SK-N-SH treated with all-trans-retinoic acid at 6 μM for 48 hours (cell line): ENCODE measurements at regions not wholly inside any gene's neighbourhood (a gene's known extent, or its start where the extent isn't known, plus 50 kb on each side); places are given as distances from the start of the nearest gene placed in this dataset.

Experiments
- ATAC-seq: fragments of 200-7000 bp; cut with Tn5 transposase; 3 replicates; pipeline ENCODE4 v1.9.1; 2020; ENCODE audit warnings: mild to moderate bottlenecking, moderate library complexity
- ARNTL ChIP-seq: fragments of 450-650 bp; formaldehyde crosslinking; IDR thresholded peaks from 2 replicates; pipeline ENCODE4 v1.5.0; 2020; ENCODE audit warnings: low read depth, mild to moderate bottlenecking, moderate library complexity, borderline replicate concordance
- BACH2 ChIP-seq: fragments of 250-450 bp; sonication (Bioruptor Pico); IDR thresholded peaks from 2 replicates; pipeline ENCODE4 v1.9.0; 2021; ENCODE audit warnings: mild to moderate bottlenecking, borderline replicate concordance
- CREB5 ChIP-seq: fragments of 250-450 bp; sonication (Bioruptor Pico); IDR thresholded peaks from 2 replicates; pipeline ENCODE4 v1.5.1; 2020; ENCODE audit warnings: low read depth, mild to moderate bottlenecking, moderate library complexity
- CSDC2 ChIP-seq: fragments of 250-450 bp; sonication (Bioruptor Pico); IDR thresholded peaks from 2 replicates; pipeline ENCODE4 v1.5.0; 2020; ENCODE audit warnings: mild to moderate bottlenecking, moderate library complexity
- CSRNP3 ChIP-seq: fragments of 250-450 bp; sonication (Bioruptor Pico); IDR thresholded peaks from 2 replicates; pipeline ENCODE4 v1.5.1; 2021; ENCODE audit warnings: mild to moderate bottlenecking, moderate library complexity
- ESRRG ChIP-seq: fragments of 250-450 bp; sonication (Bioruptor Pico); IDR thresholded peaks from 2 replicates; pipeline ENCODE4 v1.6.1; 2021; ENCODE audit warnings: mild to moderate bottlenecking
- GLIS3 ChIP-seq: fragments of 250-450 bp; sonication (Bioruptor Pico); IDR thresholded peaks from 2 replicates; pipeline ENCODE4 v1.5.0; 2020; ENCODE audit warnings: mild to moderate bottlenecking, moderate library complexity
- ISL1 ChIP-seq: fragments of 250-450 bp; sonication (Bioruptor Pico); IDR thresholded peaks from 2 replicates; pipeline ENCODE4 v2.1.2; 2022; ENCODE audit warnings: mild to moderate bottlenecking, moderate library complexity
- PATZ1 ChIP-seq: fragments of 250-450 bp; sonication (Bioruptor Pico); IDR thresholded peaks from 2 replicates; pipeline ENCODE4 v1.8.0; 2020; ENCODE audit warnings: mild to moderate bottlenecking, moderate library complexity, borderline replicate concordance
- POU6F1 ChIP-seq: fragments of 250-450 bp; sonication (Bioruptor Pico); IDR thresholded peaks from 2 replicates; pipeline ENCODE4 v1.8.0; 2021; ENCODE audit warnings: low read depth, mild to moderate bottlenecking, moderate library complexity, borderline replicate concordance
- PPARA ChIP-seq: fragments of 250-450 bp; sonication (Bioruptor Pico); IDR thresholded peaks from 2 replicates; pipeline ENCODE4 v1.5.0; 2020; ENCODE audit warnings: mild to moderate bottlenecking, borderline replicate concordance
- RARB ChIP-seq: fragments of 250-450 bp; sonication (Bioruptor Pico); IDR thresholded peaks from 2 replicates; pipeline ENCODE4 v1.8.0; 2021; ENCODE audit warnings: mild to moderate bottlenecking, moderate library complexity
- SNAI2 ChIP-seq: fragments of 250-450 bp; sonication (Bioruptor Pico); IDR thresholded peaks from 2 replicates; pipeline ENCODE4 v1.5.0; 2020; ENCODE audit warnings: mild to moderate bottlenecking, moderate library complexity
- TCF4 ChIP-seq: fragments of 250-450 bp; sonication (Bioruptor Pico); IDR thresholded peaks from 2 replicates; pipeline ENCODE4 v1.8.0; 2021; ENCODE audit warnings: mild to moderate bottlenecking, moderate library complexity, borderline replicate concordance
- TOX ChIP-seq: fragments of 250-450 bp; sonication (Bioruptor Pico); IDR thresholded peaks from 2 replicates; pipeline ENCODE4 v1.8.0; 2021; ENCODE audit warnings: mild to moderate bottlenecking, moderate library complexity, borderline replicate concordance
- ZC3H10 ChIP-seq: fragments of 250-450 bp; sonication (Bioruptor Pico); IDR thresholded peaks from 2 replicates; pipeline ENCODE4 v1.5.1; 2021; ENCODE audit warnings: mild to moderate bottlenecking, moderate library complexity
- ZFP3 ChIP-seq: fragments of 250-450 bp; sonication (Bioruptor Pico); IDR thresholded peaks from 2 replicates; pipeline ENCODE4 v1.5.0; 2020; ENCODE audit warnings: mild to moderate bottlenecking, moderate library complexity
- ZFP30 ChIP-seq: fragments of 450-650 bp; formaldehyde crosslinking; IDR thresholded peaks from 2 replicates; pipeline ENCODE4 v1.5.0; 2022; ENCODE audit warnings: mild to moderate bottlenecking, moderate library complexity
- ZNF565 ChIP-seq: fragments of 450-650 bp; formaldehyde crosslinking; conservative IDR thresholded peaks from 2 replicates; pipeline ENCODE4 v1.5.0; 2020; ENCODE audit warnings: low read depth, mild to moderate bottlenecking, moderate library complexity
- ZNF70 ChIP-seq: fragments of 450-650 bp; formaldehyde crosslinking; IDR thresholded peaks from 2 replicates; pipeline ENCODE4 v1.5.0; 2020; ENCODE audit warnings: mild to moderate bottlenecking, moderate library complexity
- ZNF8 ChIP-seq: fragments of 450-650 bp; formaldehyde crosslinking; IDR thresholded peaks from 2 replicates; pipeline ENCODE4 v1.5.0; 2020; ENCODE audit warnings: mild to moderate bottlenecking, moderate library complexity

- TF ChIP-seq GLIS3 (no peak), ZNF70 (CRISPR knock-in tag) (no peak), ZFP30 (CRISPR knock-in tag) (no peak), ZNF565 (CRISPR knock-in tag) (no peak), CSRNP3 (CRISPR knock-in tag) (no peak), TCF4 (CRISPR knock-in tag) (no peak), ESRRG (CRISPR knock-in tag) (no peak), ISL1 (CRISPR knock-in tag) (no peak), CSDC2 (CRISPR knock-in tag) (no peak)
Measured at GRCh38 chr21:27196651-27197050, 229.8 kb upstream of the ADAMTS5 start (continued).

- TF ChIP-seq GLIS3 (no peak), BACH2 (CRISPR knock-in tag) (no peak), PPARA (CRISPR knock-in tag) (no peak)
- ATAC-seq = peak; percentile 72
Measured at GRCh38 chr21:27192281-27192949, 225.5 kb upstream of the ADAMTS5 start.

- peak; percentile 75 for ATAC-seq
- TF ChIP-seq CREB5 (no peak), TOX (no peak), ISL1 (CRISPR knock-in tag) (peak; percentile 93), ZNF8 (no peak)
Measured at GRCh38 chr21:27190601-27191000, 223.7 kb upstream of the ADAMTS5 start.

- ATAC-seq = no peak
- TF ChIP-seq ZC3H10 (no peak), ARNTL (no peak), GLIS3 (no peak), ZFP30 (CRISPR knock-in tag) (no peak), PATZ1 (CRISPR knock-in tag) (no peak), POU6F1 (CRISPR knock-in tag) (no peak), PPARA (CRISPR knock-in tag) (no peak), TOX (no peak), ZNF8 (no peak), ZFP3 (CRISPR knock-in tag) (no peak), CSDC2 (CRISPR knock-in tag) (no peak), CREB5 (no peak), CSRNP3 (CRISPR knock-in tag) (no peak), SNAI2 (no peak), RARB (CRISPR knock-in tag) (no peak), ISL1 (CRISPR knock-in tag) (no peak)
Measured at GRCh38 chr21:27189870-27190269, 223.0 kb upstream of the ADAMTS5 start.
